ENCODE measurements at regions not wholly inside any gene's neighbourhood (a gene's known extent, or its start where the extent isn't known, plus 50 kb on each side); places are given as distances from the start of the nearest gene placed in this dataset.
"Not testable (repeated sequence)": the region's sequence is repeated elsewhere in the genome, so short reads cannot be mapped to it uniquely, and the experiment has no call there.

- H3K27me3 ChIP-seq (ENCODE audit: control insufficient read depth in 1 of 2, insufficient read depth in 1 of 2, low read length in 2 of 2); H3K18ac ChIP-seq (ENCODE audit: low read depth in 1 of 2, low read length in 2 of 2); H3K27ac ChIP-seq (ENCODE audit: low read length, poor library complexity, severe bottlenecking); H3K79me1 ChIP-seq (replicated peaks; ENCODE audit: low read length, poor library complexity, severe bottlenecking); H2BK15ac ChIP-seq (ENCODE audit: low read depth, poor library complexity, severe bottlenecking); H2AK5ac ChIP-seq (ENCODE audit: low read length, severe bottlenecking); H4K91ac ChIP-seq (ENCODE audit: low read length); H2AFZ ChIP-seq (ENCODE audit: low read depth, low read length); H3K9me3 ChIP-seq (ENCODE audit: control insufficient read depth, low read length); H3K4me3 ChIP-seq (ENCODE audit: insufficient read depth in 1 of 2, low read depth in 1 of 2, low read length in 2 of 2); DNase-seq; H3K14ac ChIP-seq (ENCODE audit: low read length in 2 of 2); H3K36me3 ChIP-seq (ENCODE audit: control insufficient read depth in 1 of 2, insufficient read depth in 2 of 2, low read depth in 1 of 2, low read length in 2 of 2); H3K4ac ChIP-seq (ENCODE audit: low read depth in 1 of 2, low read length in 2 of 2); H2BK12ac ChIP-seq (ENCODE audit: low read length in 2 of 2); H3K4me2 ChIP-seq (ENCODE audit: low read length, poor library complexity, severe bottlenecking); H2BK120ac ChIP-seq (ENCODE audit: low read depth, low read length); H2BK5ac ChIP-seq (ENCODE audit: low read depth, low read length, poor library complexity, severe bottlenecking); H3K4me1 ChIP-seq (ENCODE audit: control insufficient read depth, insufficient read depth, low read depth, low read length); H3K23ac ChIP-seq (ENCODE audit: low read length in 2 of 2); H4K8ac ChIP-seq (ENCODE audit: low read length); H3K9ac ChIP-seq (ENCODE audit: low read length): not testable (repeated sequence)
- WGBS = no CpG with 5 or more reads among the region's 36 CpGs
Measured at GRCh38 chr15:21174761-21175160, 265.5 kb downstream of the POTEB3 start.

GRCh38 chr15:21151203-21151966, 285.3 kb upstream of the POTEB2 start:
- not testable (repeated sequence) for H3K4me3 ChIP-seq (ENCODE audit: insufficient read depth in 1 of 2, low read depth in 1 of 2, low read length in 2 of 2); H2BK15ac ChIP-seq (ENCODE audit: low read depth, poor library complexity, severe bottlenecking); H3K27me3 ChIP-seq (ENCODE audit: control insufficient read depth in 1 of 2, insufficient read depth in 1 of 2, low read length in 2 of 2); H2AK5ac ChIP-seq (ENCODE audit: low read length, severe bottlenecking); H2BK5ac ChIP-seq (ENCODE audit: low read depth, low read length, poor library complexity, severe bottlenecking); H3K4ac ChIP-seq (ENCODE audit: low read depth in 1 of 2, low read length in 2 of 2); H3K36me3 ChIP-seq (ENCODE audit: control insufficient read depth in 1 of 2, insufficient read depth in 2 of 2, low read depth in 1 of 2, low read length in 2 of 2); H3K9me3 ChIP-seq (ENCODE audit: control insufficient read depth, low read length); H3K27ac ChIP-seq (ENCODE audit: low read length, poor library complexity, severe bottlenecking); H2BK120ac ChIP-seq (ENCODE audit: low read depth, low read length); H3K79me1 ChIP-seq (replicated peaks; ENCODE audit: low read length, poor library complexity, severe bottlenecking); H4K91ac ChIP-seq (ENCODE audit: low read length); H3K23ac ChIP-seq (ENCODE audit: low read length in 2 of 2); H2BK12ac ChIP-seq (ENCODE audit: low read length in 2 of 2); H3K4me2 ChIP-seq (ENCODE audit: low read length, poor library complexity, severe bottlenecking); H3K14ac ChIP-seq (ENCODE audit: low read length in 2 of 2); H4K8ac ChIP-seq (ENCODE audit: low read length); H2AFZ ChIP-seq (ENCODE audit: low read depth, low read length); H3K18ac ChIP-seq (ENCODE audit: low read depth in 1 of 2, low read length in 2 of 2); H3K4me1 ChIP-seq (ENCODE audit: control insufficient read depth, insufficient read depth, low read depth, low read length); DNase-seq; H3K9ac ChIP-seq (ENCODE audit: low read length)
- WGBS = no CpG with 5 or more reads among the region's 24 CpGs

- not testable (repeated sequence) for H3K4me1 ChIP-seq (ENCODE audit: control insufficient read depth, insufficient read depth, low read depth, low read length); H4K8ac ChIP-seq (ENCODE audit: low read length); H2BK120ac ChIP-seq (ENCODE audit: low read depth, low read length); H3K36me3 ChIP-seq (ENCODE audit: control insufficient read depth in 1 of 2, insufficient read depth in 2 of 2, low read depth in 1 of 2, low read length in 2 of 2); H2BK5ac ChIP-seq (ENCODE audit: low read depth, low read length, poor library complexity, severe bottlenecking); H3K18ac ChIP-seq (ENCODE audit: low read depth in 1 of 2, low read length in 2 of 2); H3K79me1 ChIP-seq (replicated peaks; ENCODE audit: low read length, poor library complexity, severe bottlenecking); H3K4ac ChIP-seq (ENCODE audit: low read depth in 1 of 2, low read length in 2 of 2); H3K27ac ChIP-seq (ENCODE audit: low read length, poor library complexity, severe bottlenecking); H3K23ac ChIP-seq (ENCODE audit: low read length in 2 of 2); H3K9me3 ChIP-seq (ENCODE audit: control insufficient read depth, low read length); H3K9ac ChIP-seq (ENCODE audit: low read length); DNase-seq; H3K4me2 ChIP-seq (ENCODE audit: low read length, poor library complexity, severe bottlenecking); H2AFZ ChIP-seq (ENCODE audit: low read depth, low read length); H2BK15ac ChIP-seq (ENCODE audit: low read depth, poor library complexity, severe bottlenecking); H4K91ac ChIP-seq (ENCODE audit: low read length); H2BK12ac ChIP-seq (ENCODE audit: low read length in 2 of 2); H3K14ac ChIP-seq (ENCODE audit: low read length in 2 of 2); H3K4me3 ChIP-seq (ENCODE audit: insufficient read depth in 1 of 2, low read depth in 1 of 2, low read length in 2 of 2); H3K27me3 ChIP-seq (ENCODE audit: control insufficient read depth in 1 of 2, insufficient read depth in 1 of 2, low read length in 2 of 2); H2AK5ac ChIP-seq (ENCODE audit: low read length, severe bottlenecking)
- WGBS = no CpG with 5 or more reads among the region's 5 CpGs
Measured at GRCh38 chr15:21148136-21148535, 282.0 kb upstream of the POTEB2 start.

GRCh38 chr15:21133893-21134292, 267.8 kb upstream of the POTEB2 start:
- H3K4ac ChIP-seq (ENCODE audit: low read depth in 1 of 2, low read length in 2 of 2); DNase-seq; H2BK120ac ChIP-seq (ENCODE audit: low read depth, low read length); H3K36me3 ChIP-seq (ENCODE audit: control insufficient read depth in 1 of 2, insufficient read depth in 2 of 2, low read depth in 1 of 2, low read length in 2 of 2); H4K91ac ChIP-seq (ENCODE audit: low read length); H3K18ac ChIP-seq (ENCODE audit: low read depth in 1 of 2, low read length in 2 of 2); H2BK15ac ChIP-seq (ENCODE audit: low read depth, poor library complexity, severe bottlenecking); H3K23ac ChIP-seq (ENCODE audit: low read length in 2 of 2); H3K9ac ChIP-seq (ENCODE audit: low read length); H3K14ac ChIP-seq (ENCODE audit: low read length in 2 of 2); H2BK5ac ChIP-seq (ENCODE audit: low read depth, low read length, poor library complexity, severe bottlenecking); H3K4me3 ChIP-seq (ENCODE audit: insufficient read depth in 1 of 2, low read depth in 1 of 2, low read length in 2 of 2); H2AFZ ChIP-seq (ENCODE audit: low read depth, low read length); H3K4me1 ChIP-seq (ENCODE audit: control insufficient read depth, insufficient read depth, low read depth, low read length); H3K9me3 ChIP-seq (ENCODE audit: control insufficient read depth, low read length); H3K79me1 ChIP-seq (replicated peaks; ENCODE audit: low read length, poor library complexity, severe bottlenecking); H3K4me2 ChIP-seq (ENCODE audit: low read length, poor library complexity, severe bottlenecking); H4K8ac ChIP-seq (ENCODE audit: low read length); H2BK12ac ChIP-seq (ENCODE audit: low read length in 2 of 2); H3K27me3 ChIP-seq (ENCODE audit: control insufficient read depth in 1 of 2, insufficient read depth in 1 of 2, low read length in 2 of 2); H3K27ac ChIP-seq (ENCODE audit: low read length, poor library complexity, severe bottlenecking); H2AK5ac ChIP-seq (ENCODE audit: low read length, severe bottlenecking): not testable (repeated sequence)
- no CpG with 5 or more reads among the region's 7 CpGs for WGBS

Measured in mesenchymal stem cell (in vitro differentiated cells and primary cell).